Esophagus muscularis mucosa (tissue), 4 donors: ENCODE measurements at regions not wholly inside any gene's neighbourhood (a gene's known extent, or its start where the extent isn't known, plus 50 kb on each side); places are given as distances from the start of the nearest gene placed in this dataset.

Source experiments
- DNase-seq: peaks from one replicate; pipeline ENCODE4 v3.0.0-alpha.2; 2017; ENCODE audit errors: extremely low spot score
- H3K27ac ChIP-seq, 4 donors: fragments of 200-600 bp; sonication (generic); replicated peaks in 1 of 4; 1 replicate in 3 of 4; 2 replicates in 1 of 4; pipeline ENCODE4 v1.5.1; 2016 to 2019; ENCODE audit warnings: mild to moderate bottlenecking in 1 of 4
- H3K27me3 ChIP-seq, 4 donors: fragments of 200-600 bp; sonication (generic); one replicate each; pipeline versions ENCODE4 v1.5.1 to v1.6.0; 2016 to 2019
- H3K36me3 ChIP-seq, 4 donors: fragments of 200-600 bp; sonication (generic); one replicate each; pipeline ENCODE4 v1.5.1; 2016 to 2019
- H3K4me1 ChIP-seq, 4 donors: fragments of 200-600 bp; sonication (generic); one replicate each; pipeline ENCODE4 v1.5.1; 2016 to 2019
- H3K4me3 ChIP-seq, 4 donors: fragments of 200-600 bp; sonication (generic); 1 replicate in 2 of 4; 2 replicates in 2 of 4; pipeline ENCODE4 v1.5.1; 2016 to 2019; ENCODE audit warnings: mild to moderate bottlenecking in 4 of 4, moderate library complexity in 1 of 4
- H3K9me3 ChIP-seq, 4 donors: fragments of 200-600 bp; sonication (generic); 1 replicate in 3 of 4; 2 replicates in 1 of 4; pipeline ENCODE4 v1.5.1; 2016 to 2019
- EP300 ChIP-seq: sonication (generic); formaldehyde crosslinking; IDR thresholded peaks from one replicate; pipeline ENCODE4 v1.6.1; 2017; ENCODE audit warnings: antibody characterized with exemption
- POLR2A ChIP-seq: fragments of 450-650 bp; IDR thresholded peaks from one replicate; pipeline ENCODE4 v1.6.1; 2017; ENCODE audit warnings: antibody characterized with exemption, moderate library complexity, mild to moderate bottlenecking, low read depth
- POLR2AphosphoS5 ChIP-seq, 2 donors: sonication (generic); formaldehyde crosslinking; IDR thresholded peaks; one replicate each; pipeline ENCODE4 v1.6.1; 2017; ENCODE audit warnings: antibody characterized with exemption in 2 of 2
- WGBS: methylation state at CpG from one replicate; pipeline ENCODE4 v1.1.5; 2018; 5-methylcytosine and 5-hydroxymethylcytosine counted together
- intact Hi-C: fragments of 100-400 bp; cut with DNase I; formaldehyde crosslinking; loops from one replicate; pipeline ENCODE4 v1.15.1; 2023
- TF ChIP-seq, protein P1 (sequence below), 3 experiments: fragments of 200-600 bp in 2 of 3; fragments of 450-650 bp in 1 of 3; sonication (generic) in 2 of 3; IDR thresholded peaks; one replicate each; pipeline ENCODE4 v1.5.1; 2017 to 2019; ENCODE audit warnings: antibody characterized with exemption in 3 of 3, mild to moderate bottlenecking in 2 of 3, moderate library complexity in 1 of 3

DNA sequence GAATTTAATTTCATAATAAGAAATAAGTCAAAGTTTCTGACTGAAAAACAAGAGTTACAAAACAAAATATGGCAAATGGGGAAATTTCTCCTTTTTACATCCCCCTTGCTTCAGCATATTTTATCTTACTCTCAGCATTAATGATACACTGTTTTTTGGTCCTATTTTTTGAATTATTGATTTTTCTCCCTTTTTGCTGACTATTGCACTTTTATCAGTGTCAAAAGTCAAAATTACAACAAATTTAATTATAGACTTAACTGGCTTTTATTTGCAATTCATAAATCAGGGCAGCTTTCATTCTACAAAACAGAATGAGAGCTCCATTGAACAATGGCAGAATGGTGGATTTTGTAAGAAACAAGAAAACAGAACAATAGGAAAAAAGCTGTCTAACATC, 901.9 kb downstream of the FAT4 start:
- Histone ChIP-seq H3K36me3 (no peaks in the 10 kb centered on the region), H3K9me3 (no peaks in the 10 kb centered on the region), H3K27me3 (no peaks in the 10 kb centered on the region), H3K27ac (no peak overlapping the region), H3K4me3 (no peak overlapping the region), H3K4me1 (no peaks in the 10 kb centered on the region)
- intact Hi-C loops = no loop called here
- TF ChIP-seq POLR2A (no peak), EP300 (no peak), POLR2AphosphoS5 (IDR thresholded peaks at IDR 0.05) (no peak)
- TF ChIP-seq, protein P1, sequence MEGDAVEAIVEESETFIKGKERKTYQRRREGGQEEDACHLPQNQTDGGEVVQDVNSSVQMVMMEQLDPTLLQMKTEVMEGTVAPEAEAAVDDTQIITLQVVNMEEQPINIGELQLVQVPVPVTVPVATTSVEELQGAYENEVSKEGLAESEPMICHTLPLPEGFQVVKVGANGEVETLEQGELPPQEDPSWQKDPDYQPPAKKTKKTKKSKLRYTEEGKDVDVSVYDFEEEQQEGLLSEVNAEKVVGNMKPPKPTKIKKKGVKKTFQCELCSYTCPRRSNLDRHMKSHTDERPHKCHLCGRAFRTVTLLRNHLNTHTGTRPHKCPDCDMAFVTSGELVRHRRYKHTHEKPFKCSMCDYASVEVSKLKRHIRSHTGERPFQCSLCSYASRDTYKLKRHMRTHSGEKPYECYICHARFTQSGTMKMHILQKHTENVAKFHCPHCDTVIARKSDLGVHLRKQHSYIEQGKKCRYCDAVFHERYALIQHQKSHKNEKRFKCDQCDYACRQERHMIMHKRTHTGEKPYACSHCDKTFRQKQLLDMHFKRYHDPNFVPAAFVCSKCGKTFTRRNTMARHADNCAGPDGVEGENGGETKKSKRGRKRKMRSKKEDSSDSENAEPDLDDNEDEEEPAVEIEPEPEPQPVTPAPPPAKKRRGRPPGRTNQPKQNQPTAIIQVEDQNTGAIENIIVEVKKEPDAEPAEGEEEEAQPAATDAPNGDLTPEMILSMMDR (IDR thresholded peaks at IDR 0.05) = no peak
- DNase-seq = no peak

DNA sequence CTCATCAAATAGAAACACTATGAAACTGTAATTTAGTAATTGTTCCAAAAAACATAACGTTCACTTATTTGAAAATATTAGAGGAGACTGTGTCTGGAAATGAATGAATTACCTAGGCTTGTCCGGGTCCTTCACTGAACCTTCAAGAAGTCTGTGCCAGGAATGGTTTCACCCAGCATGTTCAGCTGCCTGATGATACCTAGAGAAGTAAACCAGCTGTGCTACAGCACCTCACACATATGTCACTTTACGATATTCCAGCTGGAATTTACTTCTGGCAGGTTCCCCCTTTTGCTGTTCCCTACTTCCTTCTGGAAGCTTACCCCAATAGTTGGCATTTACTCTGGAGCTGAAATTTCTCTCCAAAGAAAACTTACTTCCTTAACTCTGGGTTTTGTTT, 906.5 kb downstream of the FAT4 start:
- H3K9me3 ChIP-seq = no peaks in the 10 kb centered on the region
- H3K36me3 ChIP-seq = no peaks in the 10 kb centered on the region
- 74% methylated on average over 3 of the region's 3 CpGs for WGBS
- no peaks in the 10 kb centered on the region for H3K27me3 ChIP-seq
- no peak for DNase-seq
- TF ChIP-seq, protein P1 (IDR thresholded peaks at IDR 0.05) = no peak
- no peak overlapping the region for H3K27ac ChIP-seq
- no peak overlapping the region for H3K4me3 ChIP-seq
- intact Hi-C loops = no loop called here
- no peaks in the 10 kb centered on the region for H3K4me1 ChIP-seq

DNA sequence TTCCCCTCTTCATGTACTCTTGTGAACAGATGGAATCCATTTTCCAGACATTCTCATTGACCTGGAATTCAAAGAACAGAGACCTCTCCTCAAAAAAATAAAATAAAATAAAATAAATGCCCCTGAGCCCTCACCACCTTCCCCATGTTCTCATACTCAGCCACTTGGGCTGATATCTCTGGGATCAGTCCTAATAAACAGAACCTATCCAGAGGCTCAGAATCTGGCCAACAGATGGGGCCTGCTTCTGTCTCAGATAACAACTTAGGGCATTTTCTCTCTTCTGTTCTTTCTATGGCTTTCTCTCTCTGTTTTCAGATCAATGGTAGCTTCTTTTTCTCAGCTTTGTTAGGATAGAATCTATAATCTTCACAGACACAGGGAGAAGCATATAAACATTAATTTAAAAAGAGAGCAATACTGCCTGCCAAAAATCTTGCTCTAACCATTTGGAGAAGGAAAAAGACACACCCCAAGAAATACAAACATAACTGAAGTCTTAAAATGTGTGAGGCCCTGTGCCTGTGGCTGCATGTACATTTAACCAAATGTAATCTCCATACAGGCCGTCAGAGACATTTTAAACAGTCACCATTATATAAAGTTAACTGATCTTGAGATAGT, 907.1 kb downstream of the FAT4 start:
- intact Hi-C loops = no loop called here
- Histone ChIP-seq H3K9me3 (no peaks in the 10 kb centered on the region), H3K4me3 (no peak overlapping the region), H3K4me1 (no peaks in the 10 kb centered on the region), H3K27me3 (no peaks in the 10 kb centered on the region), H3K36me3 (no peaks in the 10 kb centered on the region), H3K27ac (no peak overlapping the region)
- DNase-seq = no peak
- WGBS = 68% methylated on average over 1 of the region's 1 CpG
- TF ChIP-seq POLR2AphosphoS5 (IDR thresholded peaks at IDR 0.05) (no peak), POLR2A (no peak), EP300 (no peak)
- TF ChIP-seq, protein P1 (IDR thresholded peaks at IDR 0.05) = no peak

DNA sequence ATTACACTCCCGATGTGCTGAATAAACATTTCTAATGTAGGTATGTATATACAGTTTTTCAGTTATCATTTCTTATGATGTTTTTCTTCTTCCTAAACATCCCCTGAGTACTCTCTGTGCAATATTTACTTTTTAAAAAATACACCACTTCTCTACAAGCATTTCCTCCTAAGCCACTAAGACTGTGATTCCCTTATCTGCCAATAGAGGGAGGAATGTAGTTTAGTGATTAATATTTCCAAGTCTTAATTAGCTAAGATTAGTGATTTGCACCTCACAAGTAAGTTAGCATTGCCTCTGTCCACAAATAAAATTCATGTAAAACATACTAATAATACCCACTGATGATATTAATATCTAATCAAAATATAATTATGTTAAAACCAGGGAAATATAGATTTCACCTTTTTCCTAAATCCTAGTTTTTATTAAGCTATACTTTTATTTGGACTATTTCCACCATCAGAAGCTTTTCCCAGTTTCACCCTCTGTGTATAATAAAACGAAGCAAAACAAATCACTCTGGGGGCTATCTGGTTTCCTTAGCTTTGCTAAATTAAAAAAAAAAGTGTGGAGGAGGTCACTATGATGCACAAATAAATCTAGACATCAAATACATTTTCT, 909.1 kb downstream of the FAT4 start:
- H3K4me1 ChIP-seq = no peaks in the 10 kb centered on the region
- no peak for DNase-seq
- H3K9me3 ChIP-seq = no peaks in the 10 kb centered on the region
- 94% methylated on average over 2 of the region's 2 CpGs for WGBS
- intact Hi-C loops = no loop called here
- no peak overlapping the region for H3K4me3 ChIP-seq
- no peaks in the 10 kb centered on the region for H3K27me3 ChIP-seq
- no peak overlapping the region for H3K27ac ChIP-seq
- H3K36me3 ChIP-seq = no peaks in the 10 kb centered on the region
- TF ChIP-seq, protein P1 (IDR thresholded peaks at IDR 0.05) = peak; percentile 28 to 64 (median 30)
- TF ChIP-seq POLR2A = no peak

DNA sequence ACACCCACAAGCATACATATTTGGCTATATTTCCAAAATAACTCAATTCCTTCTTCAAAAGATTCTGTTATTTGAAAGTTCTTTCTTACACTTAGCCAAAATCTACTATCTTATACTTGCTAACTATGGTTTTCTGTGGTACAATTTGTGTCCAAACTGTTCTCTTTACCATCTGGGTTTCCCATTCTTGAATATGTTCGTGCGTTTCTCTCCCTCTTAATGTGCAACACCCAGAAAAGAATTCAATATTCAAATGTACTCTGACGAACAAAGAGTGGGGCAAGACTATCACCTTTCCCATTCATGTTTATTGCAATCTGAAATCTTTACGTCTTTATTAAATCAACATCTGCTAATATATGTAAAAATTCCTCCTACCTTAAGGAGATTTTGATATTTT, 912.7 kb downstream of the FAT4 start:
- WGBS = 97% methylated on average over 4 of the region's 4 CpGs
- no peak overlapping the region for H3K4me3 ChIP-seq
- no peaks in the 10 kb centered on the region for H3K9me3 ChIP-seq
- no peaks in the 10 kb centered on the region for H3K36me3 ChIP-seq
- H3K27me3 ChIP-seq = no peaks in the 10 kb centered on the region
- H3K4me1 ChIP-seq = no peaks in the 10 kb centered on the region
- DNase-seq = no peak
- TF ChIP-seq EP300 (no peak), POLR2AphosphoS5 (IDR thresholded peaks at IDR 0.05) (no peak), POLR2A (no peak)
- TF ChIP-seq, protein P1 (IDR thresholded peaks at IDR 0.05) = no peak
- no peak overlapping the region for H3K27ac ChIP-seq
- intact Hi-C loops = no loop called here
